Progenitor cell of endocrine pancreas (in vitro differentiated cells): ENCODE measurements at regions not wholly inside any gene's neighbourhood (a gene's known extent, or its start where the extent isn't known, plus 50 kb on each side); places are given as distances from the start of the nearest gene placed in this dataset.

Source experiments
- DNase-seq: peaks from one replicate; pipeline ENCODE4 v3.0.0; 2021; ENCODE audit warnings: low spot score; ENCODE audit not compliant: unreplicated experiment
- H3K27ac Mint-ChIP-seq: 2 replicates; pipeline ENCODE4 v1.8.0; 2021; ENCODE audit warnings: mild to moderate bottlenecking, moderate library complexity, mixed read lengths
- H3K27me3 Mint-ChIP-seq: 2 replicates; pipeline ENCODE4 v1.8.0; 2021; ENCODE audit warnings: mixed read lengths
- H3K36me3 Mint-ChIP-seq: 2 replicates; pipeline ENCODE4 v1.8.0; 2022; ENCODE audit warnings: mixed read lengths; ENCODE audit not compliant: insufficient read depth
- H3K4me1 Mint-ChIP-seq: 2 replicates; pipeline ENCODE4 v1.8.0; 2021; ENCODE audit warnings: low read depth, mixed read lengths
- H3K4me3 Mint-ChIP-seq: 2 replicates; pipeline ENCODE4 v1.8.0; 2021; ENCODE audit warnings: low read depth, mild to moderate bottlenecking, moderate library complexity, mixed read lengths
- H3K9me3 Mint-ChIP-seq: 2 replicates; pipeline ENCODE4 v1.8.0; 2021; ENCODE audit warnings: low read depth, mixed read lengths
- TF ChIP-seq, protein P1 (sequence below): fragments of 200-600 bp; sonication (generic); IDR thresholded peaks from one replicate; pipeline ENCODE4 v1.5.0; 2021; ENCODE audit warnings: antibody characterized with exemption, mild to moderate bottlenecking; ENCODE audit not compliant: unreplicated experiment

DNA sequence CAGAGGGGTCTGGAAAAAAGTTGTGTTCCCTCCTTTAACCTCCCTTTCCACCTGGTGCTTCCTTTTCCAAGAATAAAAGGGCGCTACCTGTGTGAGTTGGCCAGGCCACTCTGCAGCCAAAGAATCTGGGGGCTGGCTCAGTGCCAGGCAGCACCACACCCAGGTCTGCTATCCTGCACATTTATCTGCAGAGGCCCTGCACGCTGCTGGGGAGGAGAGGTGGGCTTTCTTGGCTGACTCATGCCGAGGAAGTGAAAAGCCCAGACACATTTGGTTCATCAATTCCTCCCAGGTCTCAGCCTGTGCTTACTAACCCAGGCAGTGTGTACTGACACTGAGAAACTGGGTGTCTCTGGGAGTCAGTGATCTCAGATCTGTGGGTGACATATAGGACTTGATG lies 79.8 kb upstream of the F3 start:
- peaks cover 6% of the 10 kb centered on the region for H3K36me3 Mint-ChIP-seq
- DNase-seq, result no peak
- H3K4me1 Mint-ChIP-seq, result peaks cover 32% of the 10 kb centered on the region
- H3K27ac Mint-ChIP-seq, result no peak overlapping the region
- no peaks in the 10 kb centered on the region for H3K27me3 Mint-ChIP-seq
- peaks cover 7% of the 10 kb centered on the region for H3K9me3 Mint-ChIP-seq
- no peak overlapping the region for H3K4me3 Mint-ChIP-seq
- TF ChIP-seq, protein P1, sequence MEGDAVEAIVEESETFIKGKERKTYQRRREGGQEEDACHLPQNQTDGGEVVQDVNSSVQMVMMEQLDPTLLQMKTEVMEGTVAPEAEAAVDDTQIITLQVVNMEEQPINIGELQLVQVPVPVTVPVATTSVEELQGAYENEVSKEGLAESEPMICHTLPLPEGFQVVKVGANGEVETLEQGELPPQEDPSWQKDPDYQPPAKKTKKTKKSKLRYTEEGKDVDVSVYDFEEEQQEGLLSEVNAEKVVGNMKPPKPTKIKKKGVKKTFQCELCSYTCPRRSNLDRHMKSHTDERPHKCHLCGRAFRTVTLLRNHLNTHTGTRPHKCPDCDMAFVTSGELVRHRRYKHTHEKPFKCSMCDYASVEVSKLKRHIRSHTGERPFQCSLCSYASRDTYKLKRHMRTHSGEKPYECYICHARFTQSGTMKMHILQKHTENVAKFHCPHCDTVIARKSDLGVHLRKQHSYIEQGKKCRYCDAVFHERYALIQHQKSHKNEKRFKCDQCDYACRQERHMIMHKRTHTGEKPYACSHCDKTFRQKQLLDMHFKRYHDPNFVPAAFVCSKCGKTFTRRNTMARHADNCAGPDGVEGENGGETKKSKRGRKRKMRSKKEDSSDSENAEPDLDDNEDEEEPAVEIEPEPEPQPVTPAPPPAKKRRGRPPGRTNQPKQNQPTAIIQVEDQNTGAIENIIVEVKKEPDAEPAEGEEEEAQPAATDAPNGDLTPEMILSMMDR, result no peak

- no peak for DNase-seq
- Mint-ChIP-seq H3K36me3 (peaks cover 6% of the 10 kb centered on the region), H3K9me3 (peaks cover 7% of the 10 kb centered on the region), H3K27me3 (no peaks in the 10 kb centered on the region), H3K27ac (peak overlapping the region; percentile 84), H3K4me3 (no peak overlapping the region), H3K4me1 (peaks cover 38% of the 10 kb centered on the region)
- TF ChIP-seq, protein P1, result no peak
Observed at GRCh38 chr1:94620345-94621031, 78.9 kb upstream of the F3 start.

DNA sequence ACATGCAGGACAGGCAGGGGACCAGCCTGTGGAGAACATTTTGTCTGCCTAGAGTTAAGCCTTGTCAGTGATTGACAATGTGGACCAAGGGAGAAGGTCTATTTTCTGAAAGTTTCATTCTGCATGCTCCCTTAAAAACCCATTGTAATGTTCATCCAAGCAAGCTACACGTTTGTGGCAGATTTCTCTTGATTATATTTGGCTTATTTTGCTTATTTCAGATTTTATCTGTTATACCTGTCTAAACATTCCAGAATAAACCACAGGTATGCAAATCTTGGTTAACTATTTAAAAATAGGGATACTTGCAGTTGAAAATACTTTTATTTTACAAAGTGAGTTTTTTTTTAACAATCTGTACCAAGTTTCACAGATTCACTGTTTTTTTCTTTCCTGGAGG lies 78.2 kb upstream of the F3 start:
- no peak overlapping the region for H3K27ac Mint-ChIP-seq
- TF ChIP-seq, protein P1, result no peak
- no peak for DNase-seq
- peaks cover 7% of the 10 kb centered on the region for H3K9me3 Mint-ChIP-seq
- H3K36me3 Mint-ChIP-seq, result peaks cover 6% of the 10 kb centered on the region
- H3K4me3 Mint-ChIP-seq, result no peak overlapping the region
- no peaks in the 10 kb centered on the region for H3K27me3 Mint-ChIP-seq
- H3K4me1 Mint-ChIP-seq, result peaks cover 38% of the 10 kb centered on the region

DNA sequence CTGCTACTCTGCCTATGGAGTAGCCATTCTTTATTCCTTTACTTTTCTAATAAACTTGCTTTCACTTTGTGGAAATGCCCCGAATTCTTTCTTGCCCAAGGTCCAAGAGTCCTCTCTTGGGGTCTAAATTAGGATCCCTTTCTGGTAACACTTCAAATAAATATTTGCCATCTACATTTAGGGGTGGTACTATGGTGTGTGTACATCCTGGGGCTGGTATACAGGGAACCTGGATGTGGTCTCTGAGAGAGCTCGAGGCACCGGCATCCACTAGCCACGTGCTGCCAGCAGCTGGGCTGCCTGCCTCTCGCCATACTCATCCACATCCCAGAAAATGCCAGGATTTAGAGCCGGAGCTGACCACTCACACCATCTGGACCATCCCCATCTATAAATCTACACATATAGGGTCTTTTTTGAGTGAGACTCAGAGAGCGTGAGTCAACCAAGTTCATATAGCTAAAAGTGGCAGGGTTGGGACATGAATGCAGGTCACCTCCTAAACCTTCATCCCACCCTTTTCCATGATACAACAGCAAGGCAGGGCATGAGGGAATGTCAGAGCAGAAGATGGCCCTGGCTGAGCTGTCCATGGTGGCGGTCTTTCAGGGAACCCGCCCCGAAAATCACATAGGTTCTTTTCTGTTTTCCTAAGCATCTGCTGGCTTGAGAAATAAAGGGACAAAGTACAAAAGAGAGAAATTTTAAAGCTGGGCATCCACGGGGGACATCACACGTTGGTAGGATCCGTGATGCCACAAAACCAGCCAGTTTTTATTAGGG lies 76.6 kb upstream of the F3 start:
- Mint-ChIP-seq H3K27ac (peak overlapping the region; percentile 52), H3K4me3 (no peak overlapping the region), H3K9me3 (peaks cover 7% of the 10 kb centered on the region), H3K27me3 (no peaks in the 10 kb centered on the region), H3K4me1 (peaks cover 27% of the 10 kb centered on the region), H3K36me3 (peaks cover 6% of the 10 kb centered on the region)
- DNase-seq, result no peak
- TF ChIP-seq, protein P1, result no peak

DNA sequence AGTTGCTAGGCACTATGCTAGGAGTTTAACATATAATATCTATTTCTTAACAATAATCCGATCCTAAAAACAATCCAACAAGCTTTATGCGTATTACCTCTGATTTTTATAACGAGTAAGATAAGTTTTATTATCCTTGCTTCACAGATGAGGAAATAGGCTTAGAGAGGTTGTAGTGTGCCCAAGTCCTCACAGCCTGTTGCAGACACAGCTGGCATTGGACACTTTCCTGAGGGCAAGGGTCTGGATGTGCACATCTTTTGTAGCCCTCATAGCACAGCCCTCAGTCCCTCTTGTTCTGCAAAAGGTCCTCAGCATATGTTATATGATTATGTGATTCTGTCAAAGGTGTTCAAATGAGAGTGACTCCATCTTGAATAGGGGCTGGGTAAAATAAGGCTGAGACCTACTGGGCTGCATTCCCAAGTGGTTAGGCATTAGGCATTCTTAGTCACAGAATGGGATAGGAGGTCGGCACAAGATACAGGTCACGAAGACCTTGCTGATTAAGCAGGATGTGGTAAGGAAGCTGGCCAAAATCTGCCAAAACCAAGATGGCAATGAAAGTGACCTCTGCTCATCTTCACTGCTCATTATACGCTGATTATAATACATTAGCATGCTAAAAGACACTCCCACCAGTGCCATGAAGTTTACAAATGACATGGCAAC lies 75.7 kb upstream of the F3 start:
- no peak for DNase-seq
- peaks cover 6% of the 10 kb centered on the region for H3K36me3 Mint-ChIP-seq
- TF ChIP-seq, protein P1, result no peak
- no peak overlapping the region for H3K4me3 Mint-ChIP-seq
- H3K27ac Mint-ChIP-seq, result no peak overlapping the region
- H3K9me3 Mint-ChIP-seq, result peaks cover 7% of the 10 kb centered on the region
- H3K27me3 Mint-ChIP-seq, result no peaks in the 10 kb centered on the region
- peaks cover 26% of the 10 kb centered on the region for H3K4me1 Mint-ChIP-seq
